ENCODE measurements at regions not wholly inside any gene's neighbourhood (a gene's known extent, or its start where the extent isn't known, plus 50 kb on each side); places are given as distances from the start of the nearest gene placed in this dataset.
"Not testable (repeated sequence)": the region's sequence is repeated elsewhere in the genome, so short reads cannot be mapped to it uniquely, and the experiment has no call there.

- DNase-seq (ENCODE audit: low read depth): no peak
Observed at GRCh38 chr3:144815655-144816054, 844.0 kb downstream of the DIPK2A start.

DNA sequence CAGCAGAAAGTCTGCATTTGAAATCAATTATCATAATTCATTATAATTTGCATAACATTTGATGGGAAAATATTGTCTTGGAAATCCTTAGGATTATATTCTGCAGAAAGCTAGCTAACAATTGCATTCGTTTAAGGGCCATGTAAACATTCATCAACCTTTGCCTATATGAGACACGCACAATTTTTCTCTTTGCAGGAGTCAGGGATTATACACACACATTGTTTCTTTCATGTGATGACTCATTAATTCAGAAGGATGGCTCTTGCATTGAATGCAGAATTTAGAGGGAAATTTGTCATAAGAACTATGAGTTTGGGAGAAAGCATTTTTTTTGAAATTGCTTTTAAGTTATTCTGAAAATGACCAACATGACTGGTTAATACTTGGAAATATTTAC is 844.7 kb downstream of the DIPK2A start:
- peak; percentile 23 for DNase-seq (ENCODE audit: low read depth)

DNA sequence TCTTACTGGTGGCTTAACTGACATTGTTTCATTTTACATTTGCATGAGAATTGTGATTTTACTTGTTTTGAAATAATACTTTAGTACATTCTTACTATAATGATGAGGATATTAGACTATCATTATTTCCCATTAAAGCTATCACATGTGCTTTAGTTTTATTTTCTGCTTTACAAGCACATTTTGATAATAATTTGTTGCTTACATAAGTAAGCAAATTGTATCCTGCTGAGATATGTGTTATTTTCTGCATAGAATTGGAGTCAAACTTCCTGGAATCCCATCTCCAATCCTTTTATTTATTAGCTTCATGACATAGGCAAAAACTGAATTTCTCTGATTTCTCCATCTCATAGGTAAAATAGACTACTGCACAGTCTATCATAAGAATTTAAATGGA is 847.4 kb downstream of the DIPK2A start:
- DNase-seq (ENCODE audit: low read depth): no peak

DNA sequence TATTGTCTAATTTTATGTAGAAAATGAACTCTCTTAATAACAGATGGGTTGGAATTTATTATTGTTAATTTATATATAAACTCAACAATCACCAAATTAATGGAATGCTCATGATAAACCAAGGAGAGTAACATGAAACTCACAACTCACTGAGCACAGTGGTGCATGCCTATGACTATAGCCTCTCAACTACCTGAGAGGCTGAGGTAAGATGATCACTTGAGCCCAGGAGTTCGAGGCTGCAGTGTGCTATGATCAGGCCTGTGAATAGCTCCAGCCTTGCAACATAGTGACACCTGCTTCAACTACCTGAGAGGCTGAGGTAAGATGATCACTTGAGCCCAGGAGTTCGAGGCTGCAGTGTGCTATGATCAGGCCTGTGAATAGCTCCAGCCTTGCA is 848.6 kb downstream of the DIPK2A start:
- DNase-seq (ENCODE audit: low read depth): not testable (repeated sequence)

DNA sequence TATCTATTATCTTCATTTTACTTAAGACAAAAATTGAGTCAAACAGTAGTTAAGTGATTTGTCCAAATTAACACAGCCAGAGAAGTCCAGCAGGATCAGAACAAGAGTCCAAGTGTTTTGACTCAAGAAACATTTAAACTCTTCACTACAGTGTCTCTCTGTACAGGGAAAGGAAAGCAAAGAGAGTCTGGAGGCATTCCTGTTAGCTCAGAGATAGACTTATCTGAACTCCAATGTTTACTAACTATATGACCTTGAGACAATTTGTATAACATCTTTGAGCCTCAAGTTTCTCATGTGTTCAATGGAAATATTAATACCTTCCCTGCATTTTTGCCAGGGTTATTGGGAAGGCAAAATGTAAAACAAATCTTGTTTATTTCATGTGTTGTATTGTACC is 849.1 kb downstream of the DIPK2A start:
- no peak for DNase-seq (ENCODE audit: low read depth)

GRCh38 chr3:144821583-144821982 is 850.0 kb downstream of the DIPK2A start:
- no peak for DNase-seq (ENCODE audit: low read depth)

DNA sequence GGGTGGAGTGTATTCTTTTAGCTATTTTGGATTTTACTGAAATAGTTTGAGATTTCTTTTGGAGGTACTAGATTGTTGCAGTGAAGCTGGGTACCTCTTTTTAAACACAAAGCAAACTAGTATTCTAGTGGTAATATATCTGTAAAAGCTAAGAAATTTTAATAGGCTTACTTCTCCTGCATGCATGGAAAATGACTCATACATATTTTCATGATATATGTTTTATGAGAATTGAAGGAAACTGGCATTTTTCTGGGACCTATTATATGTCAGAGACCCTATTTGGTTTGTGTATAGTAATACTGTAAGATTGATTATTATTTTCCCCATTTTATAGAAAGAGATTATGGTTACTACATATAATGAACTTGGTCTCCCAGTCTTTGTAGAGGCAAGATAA is 851.0 kb downstream of the DIPK2A start:
- DNase-seq (ENCODE audit: low read depth): no peak

- no peak for DNase-seq (ENCODE audit: low read depth)
Observed at GRCh38 chr3:144831955-144832716, 860.5 kb downstream of the DIPK2A start.

- DNase-seq (ENCODE audit: low read depth): no peak
Observed at GRCh38 chr3:144839991-144840390, 868.4 kb downstream of the DIPK2A start.

DNA sequence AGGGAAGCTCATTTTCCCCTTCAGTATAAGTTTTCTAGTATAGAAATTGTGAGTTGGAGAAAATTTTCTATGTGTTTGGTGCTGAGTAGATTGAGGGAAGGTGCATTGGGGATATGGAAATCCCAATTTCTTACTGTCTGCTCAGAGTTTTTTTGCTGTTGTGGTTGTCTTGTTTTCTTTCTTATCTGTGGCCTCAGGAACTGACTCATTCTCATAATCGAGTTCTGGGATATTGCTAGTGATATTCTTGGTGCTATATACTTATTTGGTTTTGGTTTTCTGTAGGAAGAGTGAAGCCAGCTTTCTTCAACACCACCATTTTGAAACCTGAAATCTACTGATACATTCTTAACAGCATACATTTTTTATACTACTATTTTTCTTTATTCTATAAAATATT is 869.2 kb downstream of the DIPK2A start:
- peak; percentile 37 for DNase-seq (ENCODE audit: low read depth)

GRCh38 chr3:144843099-144843498 is 871.5 kb downstream of the DIPK2A start:
- peak; percentile 69 for DNase-seq (ENCODE audit: low read depth)

- DNase-seq (ENCODE audit: low read depth): no peak
Observed at GRCh38 chr3:144852999-144853398, 881.4 kb downstream of the DIPK2A start.

- not testable (repeated sequence) for DNase-seq (ENCODE audit: low read depth)
Observed at GRCh38 chr3:144854020-144854419, 882.4 kb downstream of the DIPK2A start.

DNA sequence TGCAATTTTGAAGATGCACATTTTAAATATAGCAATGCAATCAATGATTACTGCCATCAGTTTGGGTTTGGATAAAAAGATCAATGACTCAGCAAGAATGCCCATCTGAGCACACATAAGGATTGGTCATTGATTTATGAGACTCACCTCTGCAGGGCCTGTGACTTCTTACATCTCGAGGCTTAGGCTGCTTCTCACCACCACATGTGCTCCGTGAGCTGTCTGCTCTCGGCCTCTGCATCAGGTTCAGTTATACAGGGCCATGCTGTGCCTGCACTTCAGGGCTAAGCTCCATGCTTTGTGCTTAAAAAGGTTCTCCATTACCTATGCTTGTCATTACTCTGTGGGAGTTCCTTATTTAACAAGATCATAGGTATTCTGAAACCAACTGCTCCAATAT is 887.5 kb downstream of the DIPK2A start:
- no peak for DNase-seq (ENCODE audit: low read depth)

DNA sequence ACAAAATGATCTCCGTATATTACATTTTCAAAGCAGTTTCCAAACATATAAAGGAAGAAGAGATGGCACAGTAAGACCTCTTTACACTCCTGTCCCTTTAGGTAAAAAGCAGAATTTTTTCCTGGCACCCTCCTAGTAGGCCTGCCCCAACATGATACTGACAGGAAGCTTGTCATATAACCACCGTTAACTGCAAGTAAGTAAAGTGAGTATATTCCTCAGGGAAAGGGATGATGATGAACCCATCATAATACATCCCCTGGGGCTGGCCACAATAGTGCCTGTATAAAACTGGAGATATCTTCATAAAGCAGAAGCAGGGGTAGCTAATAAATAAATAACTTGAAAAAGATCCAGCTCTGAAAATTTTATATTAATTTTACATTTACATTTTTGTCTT is 893.0 kb downstream of the DIPK2A start:
- DNase-seq (ENCODE audit: low read depth): no peak

DNA sequence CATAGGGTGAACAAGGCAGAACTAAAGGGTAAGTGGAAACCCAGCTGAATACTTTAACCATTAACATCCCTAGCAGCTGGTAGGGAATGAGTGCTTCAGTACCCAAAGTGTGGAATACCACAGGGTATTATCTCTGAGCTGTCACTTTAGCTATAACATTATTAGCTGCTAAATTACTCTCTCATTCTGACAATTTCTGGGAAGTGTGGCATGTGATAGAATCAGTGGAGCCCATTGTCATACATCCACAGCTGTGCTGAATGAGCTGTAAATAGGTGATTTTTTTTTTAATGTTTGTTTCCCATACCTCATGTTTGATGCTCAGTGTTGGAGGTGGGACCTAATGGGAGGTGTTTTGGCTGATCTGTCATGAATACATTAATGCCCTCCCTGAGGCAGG is 894.3 kb downstream of the DIPK2A start:
- no peak for DNase-seq (ENCODE audit: low read depth)

- no peak for DNase-seq (ENCODE audit: low read depth)
Observed at GRCh38 chr3:144866476-144866875, 894.9 kb downstream of the DIPK2A start.

DNA sequence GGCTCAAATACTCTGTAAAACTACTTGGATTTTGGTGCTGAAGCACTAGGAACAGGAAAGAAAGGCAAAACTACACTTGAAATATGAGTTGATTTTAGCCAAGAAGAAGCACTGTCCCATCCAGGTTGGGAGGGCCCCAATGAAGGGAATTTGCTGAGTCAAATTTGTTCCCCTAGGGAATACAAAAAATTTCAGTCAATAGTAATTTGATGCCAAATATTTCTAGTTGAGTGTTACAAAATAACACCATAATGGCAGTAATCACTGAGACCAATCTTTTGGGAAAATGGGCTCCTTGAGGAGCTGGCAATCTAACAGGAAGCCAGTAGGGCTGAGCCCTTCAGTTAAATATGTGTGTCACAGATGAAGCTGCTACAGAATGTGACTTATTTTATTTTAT is 896.9 kb downstream of the DIPK2A start:
- no peak for DNase-seq (ENCODE audit: low read depth)

- no peak for DNase-seq (ENCODE audit: low read depth)
Observed at GRCh38 chr3:144873066-144873465, 901.4 kb downstream of the DIPK2A start.

DNA sequence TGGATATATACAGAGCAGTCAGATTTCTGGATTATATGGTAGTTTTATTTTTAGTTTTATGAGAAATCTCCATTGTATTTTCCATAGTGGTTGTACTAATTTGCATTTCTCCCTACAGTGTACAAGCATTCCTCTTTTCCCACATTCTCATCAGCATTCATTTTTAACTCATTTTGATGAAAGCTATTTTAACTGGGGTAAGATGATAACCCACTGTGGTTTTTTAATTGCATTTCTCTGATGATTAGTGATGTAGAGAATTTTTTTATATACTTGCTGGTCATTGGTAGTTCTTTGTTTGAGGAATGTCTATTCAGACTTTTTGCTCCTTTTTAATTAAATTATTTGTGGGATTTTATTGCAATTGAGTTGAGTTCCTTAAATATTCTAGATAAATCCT is 903.6 kb downstream of the DIPK2A start:
- no peak for DNase-seq (ENCODE audit: low read depth)

GRCh38 chr3:144877356-144877755 is 905.7 kb downstream of the DIPK2A start:
- no peak for DNase-seq (ENCODE audit: low read depth)

GRCh38 chr3:144879701-144880100 is 908.1 kb downstream of the DIPK2A start:
- no peak for DNase-seq (ENCODE audit: low read depth)

DNA sequence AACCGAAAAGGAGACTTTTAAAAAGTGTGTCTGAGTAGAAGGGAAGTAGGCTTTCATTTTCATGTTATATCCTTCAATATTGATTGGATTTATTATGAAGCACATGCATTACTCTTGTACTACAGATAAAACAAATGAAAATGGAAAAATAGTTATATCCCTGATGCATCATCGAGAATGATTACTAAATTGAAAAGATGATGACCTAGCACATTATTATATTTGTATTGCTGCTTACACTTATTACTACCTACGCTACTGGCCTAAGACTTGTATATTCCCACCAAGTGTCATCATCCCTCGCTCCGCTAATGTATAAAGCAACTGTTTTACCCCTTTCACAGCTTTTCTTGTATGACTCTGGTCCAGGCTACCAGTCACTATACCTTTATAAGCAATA is 922.4 kb downstream of the DIPK2A start:
- no peak for DNase-seq (ENCODE audit: low read depth)

- DNase-seq (ENCODE audit: low read depth): no peak
Observed at GRCh38 chr3:144894576-144894975, 923.0 kb downstream of the DIPK2A start.
